Osteocyte (in vitro differentiated cells): ENCODE measurements at regions not wholly inside any gene's neighbourhood (a gene's known extent, or its start where the extent isn't known, plus 50 kb on each side); places are given as distances from the start of the nearest gene placed in this dataset.

Experiments
- DNase-seq: peaks from one replicate; pipeline ENCODE4 v3.0.0; 2021; ENCODE audit warnings: mixed read lengths; ENCODE audit not compliant: unreplicated experiment; ENCODE audit errors: extremely low spot score
- H3K27ac Mint-ChIP-seq: one replicate; pipeline ENCODE4 v1.8.0; 2021; ENCODE audit warnings: mild to moderate bottlenecking, mixed read lengths; ENCODE audit not compliant: unreplicated experiment
- H3K27me3 Mint-ChIP-seq: one replicate; pipeline ENCODE4 v1.8.0; 2021; ENCODE audit warnings: mixed read lengths; ENCODE audit not compliant: unreplicated experiment
- H3K36me3 Mint-ChIP-seq: one replicate; pipeline ENCODE4 v1.8.0; 2021; ENCODE audit warnings: mixed read lengths; ENCODE audit not compliant: unreplicated experiment
- H3K4me1 Mint-ChIP-seq: one replicate; pipeline ENCODE4 v1.8.0; 2021; ENCODE audit warnings: mixed read lengths; ENCODE audit not compliant: unreplicated experiment
- H3K4me3 Mint-ChIP-seq: one replicate; pipeline ENCODE4 v1.8.0; 2021; ENCODE audit warnings: mild to moderate bottlenecking, moderate library complexity, mixed read lengths; ENCODE audit not compliant: unreplicated experiment
- H3K9me3 Mint-ChIP-seq: one replicate; pipeline ENCODE4 v1.8.0; 2021; ENCODE audit warnings: mixed read lengths; ENCODE audit not compliant: unreplicated experiment
- TF ChIP-seq, protein P1 (sequence below): fragments of 200-600 bp; sonication (generic); IDR thresholded peaks from 2 replicates; pipeline ENCODE4 v1.5.0; 2021; ENCODE audit warnings: antibody characterized with exemption, mild to moderate bottlenecking, moderate library complexity

DNA sequence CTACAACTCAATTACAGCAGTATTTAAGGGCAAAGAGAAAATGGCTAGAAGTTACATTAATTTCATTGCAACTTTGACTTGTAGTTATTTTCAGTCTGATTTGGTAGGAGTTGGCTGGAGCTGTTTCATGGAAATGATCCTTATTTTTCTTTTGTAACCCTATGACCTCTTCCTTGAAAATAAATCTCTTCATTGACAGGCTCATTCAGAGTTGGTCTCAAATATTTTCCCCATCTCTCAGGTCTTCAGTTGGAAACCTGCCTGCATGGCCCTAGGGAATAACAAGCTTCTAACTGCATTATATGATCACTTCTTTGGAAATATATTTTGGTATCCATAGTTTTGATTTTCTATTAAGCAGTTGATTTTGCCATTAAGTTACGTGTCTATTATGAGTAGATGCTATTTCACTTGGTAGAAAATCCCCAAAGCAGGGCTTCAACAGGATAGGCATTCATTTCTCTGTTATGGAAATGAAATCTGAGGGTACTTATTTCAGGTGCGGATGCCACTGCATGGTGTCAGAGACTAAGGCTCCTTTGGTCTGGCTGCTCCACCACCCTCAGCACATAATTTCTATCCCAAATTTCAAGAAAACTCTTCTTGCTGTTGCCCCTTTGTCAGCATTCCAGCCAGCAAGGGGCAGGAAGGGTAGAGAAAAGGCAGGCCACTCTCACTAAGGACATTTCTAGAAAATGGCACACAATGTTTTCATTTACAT lies 502.5 kb downstream of the SPRY1 start:
- no peak for DNase-seq
- Mint-ChIP-seq H3K27ac (peak overlapping the region; percentile 52), H3K4me3 (no peak overlapping the region), H3K9me3 (peaks cover 6% of the 10 kb centered on the region), H3K4me1 (peaks cover 22% of the 10 kb centered on the region), H3K36me3 (peaks cover 2% of the 10 kb centered on the region), H3K27me3 (no peaks in the 10 kb centered on the region)
- TF ChIP-seq, protein P1, sequence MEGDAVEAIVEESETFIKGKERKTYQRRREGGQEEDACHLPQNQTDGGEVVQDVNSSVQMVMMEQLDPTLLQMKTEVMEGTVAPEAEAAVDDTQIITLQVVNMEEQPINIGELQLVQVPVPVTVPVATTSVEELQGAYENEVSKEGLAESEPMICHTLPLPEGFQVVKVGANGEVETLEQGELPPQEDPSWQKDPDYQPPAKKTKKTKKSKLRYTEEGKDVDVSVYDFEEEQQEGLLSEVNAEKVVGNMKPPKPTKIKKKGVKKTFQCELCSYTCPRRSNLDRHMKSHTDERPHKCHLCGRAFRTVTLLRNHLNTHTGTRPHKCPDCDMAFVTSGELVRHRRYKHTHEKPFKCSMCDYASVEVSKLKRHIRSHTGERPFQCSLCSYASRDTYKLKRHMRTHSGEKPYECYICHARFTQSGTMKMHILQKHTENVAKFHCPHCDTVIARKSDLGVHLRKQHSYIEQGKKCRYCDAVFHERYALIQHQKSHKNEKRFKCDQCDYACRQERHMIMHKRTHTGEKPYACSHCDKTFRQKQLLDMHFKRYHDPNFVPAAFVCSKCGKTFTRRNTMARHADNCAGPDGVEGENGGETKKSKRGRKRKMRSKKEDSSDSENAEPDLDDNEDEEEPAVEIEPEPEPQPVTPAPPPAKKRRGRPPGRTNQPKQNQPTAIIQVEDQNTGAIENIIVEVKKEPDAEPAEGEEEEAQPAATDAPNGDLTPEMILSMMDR, result no peak

GRCh38 chr4:123904882-123905281 lies 508.3 kb downstream of the SPRY1 start:
- Mint-ChIP-seq H3K27me3 (no peaks in the 10 kb centered on the region), H3K4me3 (no peak overlapping the region), H3K4me1 (peaks cover under 1% of the 10 kb centered on the region), H3K27ac (no peak overlapping the region), H3K36me3 (peaks cover 5% of the 10 kb centered on the region), H3K9me3 (peaks cover 13% of the 10 kb centered on the region)
- TF ChIP-seq, protein P1, result no peak
- DNase-seq, result no peak

GRCh38 chr4:123913598-123913997 lies 517.0 kb downstream of the SPRY1 start:
- H3K4me3 Mint-ChIP-seq, result no peak overlapping the region
- peaks cover 6% of the 10 kb centered on the region for H3K9me3 Mint-ChIP-seq
- TF ChIP-seq, protein P1, result no peak
- no peaks in the 10 kb centered on the region for H3K4me1 Mint-ChIP-seq
- DNase-seq, result no peak
- H3K27ac Mint-ChIP-seq, result no peak overlapping the region
- no peaks in the 10 kb centered on the region for H3K36me3 Mint-ChIP-seq
- H3K27me3 Mint-ChIP-seq, result no peaks in the 10 kb centered on the region

DNA sequence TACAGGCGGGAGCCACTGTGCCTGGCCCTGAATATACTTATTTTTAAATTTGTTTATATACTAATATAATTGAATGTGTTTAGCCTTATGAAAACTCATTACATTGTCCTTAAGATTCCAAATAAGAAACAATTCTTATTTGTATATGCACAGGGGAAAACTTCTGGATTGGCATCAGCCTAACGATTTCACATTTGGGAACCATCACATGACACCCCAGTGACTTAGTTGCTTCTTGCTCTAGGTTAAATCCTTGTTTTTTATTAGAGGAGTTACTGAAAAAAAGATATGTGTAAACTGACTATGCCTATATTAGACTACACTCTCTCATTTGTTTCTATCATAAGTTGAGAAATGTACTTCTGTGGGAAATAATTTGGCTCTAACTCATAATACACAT lies 520.2 kb downstream of the SPRY1 start:
- H3K27ac Mint-ChIP-seq, result no peak overlapping the region
- H3K4me1 Mint-ChIP-seq, result no peaks in the 10 kb centered on the region
- peaks cover 4% of the 10 kb centered on the region for H3K9me3 Mint-ChIP-seq
- H3K27me3 Mint-ChIP-seq, result no peaks in the 10 kb centered on the region
- no peak overlapping the region for H3K4me3 Mint-ChIP-seq
- DNase-seq, result no peak
- TF ChIP-seq, protein P1, result no peak
- no peaks in the 10 kb centered on the region for H3K36me3 Mint-ChIP-seq

DNA sequence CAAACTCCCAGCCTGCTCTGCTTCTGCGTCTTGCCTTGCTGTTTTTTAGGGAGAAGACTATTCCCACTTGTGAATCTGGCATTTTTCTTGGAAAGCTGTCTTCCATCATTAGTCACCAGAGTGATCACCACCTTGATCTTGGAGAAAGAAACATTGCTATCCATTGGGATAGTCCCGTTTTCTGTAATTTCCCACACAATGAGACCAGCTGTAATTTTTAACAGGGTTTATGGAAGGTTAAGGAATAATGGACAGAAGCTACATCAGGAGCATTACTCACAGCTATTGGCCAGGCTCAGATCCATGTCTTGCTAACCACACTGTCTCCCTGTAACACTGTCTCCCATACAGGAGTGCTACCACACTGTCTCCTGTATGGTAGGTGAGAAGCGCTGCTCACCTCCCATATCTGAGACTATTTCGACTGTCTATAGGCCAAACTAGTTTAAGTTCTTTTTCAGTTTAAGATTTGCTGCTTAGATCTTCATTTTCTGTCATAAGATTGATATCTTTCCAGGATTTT lies 523.0 kb downstream of the SPRY1 start:
- TF ChIP-seq, protein P1, result no peak
- Mint-ChIP-seq H3K4me3 (no peak overlapping the region), H3K36me3 (no peaks in the 10 kb centered on the region), H3K9me3 (peaks cover 4% of the 10 kb centered on the region), H3K27me3 (no peaks in the 10 kb centered on the region), H3K27ac (no peak overlapping the region), H3K4me1 (peaks cover 2% of the 10 kb centered on the region)
- DNase-seq, result no peak
